K562 (cell line): ENCODE measurements at regions not wholly inside any gene's neighbourhood (a gene's known extent, or its start where the extent isn't known, plus 50 kb on each side); places are given as distances from the start of the nearest gene placed in this dataset.
A peak's percentile ranks its signal among the peaks of the same experiment; 100 is the strongest.

Source experiments
- ATAC-seq: fragments of 200-7000 bp; cut with Tn5 transposase; 3 replicates; pipeline ENCODE4 v1.9.1; 2020; ENCODE audit warnings: moderate library complexity
- BruUV-seq: library from RNA; stranded (reverse); fragments of 400-500 nt; replicated peaks from 2 replicates; lab custom pipeline; 2021; lab: Mats Ljungman, UMichigan
- CTCF ChIA-PET: fragments of 300-600 bp; formaldehyde crosslinking; extraction: SDS; loops from one replicate; lab custom pipeline; 2021; ENCODE audit warnings: low intra/inter-chr PET ratio; lab: Yijun Ruan, JAX
- POLR2A ChIA-PET: fragments of 300-600, 350-650 bp; sonication (Branson Sonifier 250); formaldehyde crosslinking; extraction: SDS; loops from one replicate; lab custom pipeline; 2021; ENCODE audit warnings: antibody characterized with exemption, inconsistent platforms; lab: Yijun Ruan, JAX
- DNase-seq, 4 experiments: peaks; one replicate each; pipeline versions ENCODE4 v3.0.0 to v3.0.0-alpha.2; 2011 to 2018; ENCODE audit warnings: low spot score in 3 of 4, mixed read lengths in 3 of 4; ENCODE audit errors: extremely low read depth in 1 of 4
- FAIRE-seq: peaks from 2 replicates; lab custom pipeline; 2011; peaks lifted over from hg19 to GRCh38; lab: Jason Lieb, UNC
- H2AFZ ChIP-seq: 2 replicates; pipeline ENCODE4 v1.6.0; 2011; ENCODE audit warnings: low read depth, low read length, control low read depth, inconsistent platforms
- H3K27ac ChIP-seq: fragments of 200-600 bp; 3 replicates; pipeline ENCODE4 v1.8.0; 2011; ENCODE audit warnings: low read depth, mild to moderate bottlenecking, control low read depth, inconsistent platforms, low read length, moderate library complexity, mixed read lengths; ENCODE audit errors: extremely low read depth
- H3K27me3 ChIP-seq, 2 experiments: fragments of 300-600 bp in 1 of 2; 2 replicates in 1 of 2; 3 replicates in 1 of 2; pipeline versions ENCODE4 v1.6.0 to v1.8.0; 2011; ENCODE audit warnings: inconsistent platforms in 2 of 2, low read length in 2 of 2, mild to moderate bottlenecking in 1 of 2, mixed read lengths in 1 of 2, moderate library complexity in 1 of 2; ENCODE audit not compliant: control insufficient read depth in 2 of 2, insufficient read depth in 2 of 2
- H3K36me3 ChIP-seq: fragments of 300-600 bp; 3 replicates; pipeline ENCODE4 v1.8.0; 2011; ENCODE audit warnings: mild to moderate bottlenecking, low read length, inconsistent platforms; ENCODE audit not compliant: control insufficient read depth, insufficient read depth
- H3K4me1 ChIP-seq, 2 experiments: fragments of 200-600 bp in 1 of 2; replicated peaks in 1 of 2; 2 replicates in 1 of 2; 3 replicates in 1 of 2; pipeline versions ENCODE4 v1.5.1 to v1.8.0; 2011; ENCODE audit warnings: inconsistent platforms in 2 of 2, low read length in 2 of 2, mild to moderate bottlenecking in 1 of 2, mixed read lengths in 1 of 2, moderate library complexity in 1 of 2; ENCODE audit not compliant: control insufficient read depth in 2 of 2, insufficient read depth in 2 of 2
- H3K4me2 ChIP-seq: 2 replicates; pipeline ENCODE4 v1.6.1; 2011; ENCODE audit warnings: low read length, control low read depth, inconsistent platforms, mixed read lengths; ENCODE audit not compliant: insufficient read depth
- H3K4me3 ChIP-seq: fragments of 200-600 bp; sonication (generic), shearing (Covaris generic); 2 replicates; pipeline ENCODE4 v1.5.1; 2016; ENCODE audit warnings: control low read depth, inconsistent platforms
- H3K79me2 ChIP-seq: fragments of 200-600 bp; 3 replicates; pipeline ENCODE4 v1.8.0; 2011; ENCODE audit warnings: low read length, inconsistent platforms; ENCODE audit not compliant: control insufficient read depth, insufficient read depth
- H3K9ac ChIP-seq, 2 experiments: 2 replicates each; pipeline versions ENCODE4 v1.6.0 to v1.6.1; 2011; ENCODE audit warnings: low read depth in 2 of 2, low read length in 2 of 2, control low read depth in 1 of 2, inconsistent platforms in 1 of 2, mild to moderate bottlenecking in 1 of 2, mixed read lengths in 1 of 2; ENCODE audit not compliant: insufficient read depth in 1 of 2
- H3K9me1 ChIP-seq: one replicate; pipeline ENCODE4 v1.6.0; 2011; ENCODE audit warnings: inconsistent platforms, mild to moderate bottlenecking, low read length, moderate library complexity; ENCODE audit not compliant: control insufficient read depth, insufficient read depth
- H3K9me3 ChIP-seq: replicated peaks from 2 replicates; pipeline ENCODE4 v1.5.1; 2011; ENCODE audit warnings: low read depth, low read length, inconsistent platforms; ENCODE audit not compliant: control insufficient read depth, insufficient read depth
- H4K20me1 ChIP-seq: replicated peaks from 2 replicates; pipeline ENCODE4 v1.6.1; 2011; ENCODE audit warnings: low read length, inconsistent platforms, mixed read lengths; ENCODE audit not compliant: control insufficient read depth, insufficient read depth
- E2F6 ChIP-seq, 2 experiments: IDR thresholded peaks; 2 replicates each; pipeline ENCODE4 v1.6.1; 2011; ENCODE audit warnings: borderline replicate concordance in 1 of 2, control low read depth in 1 of 2, low read depth in 1 of 2, low read length in 1 of 2, mild to moderate bottlenecking in 1 of 2, mixed read lengths in 1 of 2, moderate library complexity in 1 of 2; ENCODE audit not compliant: insufficient read depth in 1 of 2, insufficient read length in 1 of 2, poor library complexity in 1 of 2, severe bottlenecking in 1 of 2; ENCODE audit errors: extremely low read depth in 1 of 2
- HEY1 ChIP-seq: fragments of 250-450 bp; sonication (Bioruptor Pico); IDR thresholded peaks from 2 replicates; pipeline ENCODE4 v1.5.0; 2020; ENCODE audit warnings: mild to moderate bottlenecking, moderate library complexity, borderline replicate concordance
- SPI1 ChIP-seq: IDR thresholded peaks from 2 replicates; pipeline ENCODE4 v1.6.1; 2011; ENCODE audit warnings: low read depth, low read length, control low read depth, borderline replicate concordance
- YBX1 ChIP-seq: fragments of 450-650 bp; IDR thresholded peaks from 2 replicates; pipeline ENCODE4 v1.7.1; 2016; ENCODE audit warnings: mild to moderate bottlenecking
- ZFP91 ChIP-seq: sonication (generic); formaldehyde crosslinking; IDR thresholded peaks from 2 replicates; pipeline ENCODE4 v1.8.0; 2022; ENCODE audit warnings: mild to moderate bottlenecking, missing genetic modification reagents
- WGBS: fragments of 100-300 bp; shearing (Covaris generic); methylation state at CpG from one replicate; pipeline ENCODE4 v1.1.6; 2016; ENCODE audit warnings: low coverage, mixed read lengths; ENCODE audit not compliant: insufficient coverage; ENCODE audit errors: missing lambda C conversion rate; 5-methylcytosine and 5-hydroxymethylcytosine counted together
- in situ Hi-C: fragments of 300-500 bp; cut with MboI; formaldehyde crosslinking; loops from 4 replicates; pipeline ENCODE4 v1.15.0; 2018; ENCODE audit warnings: inconsistent platforms, mixed read lengths
- intact Hi-C: fragments of 100-400 bp; cut with micrococcal nuclease; formaldehyde crosslinking; loops from 2 replicates; pipeline ENCODE4 v1.14.2; 2022

GRCh38 chr17:5823219-5823618, 238.9 kb upstream of the NLRP1 start:
- H3K9me3 ChIP-seq: no peaks in the 10 kb centered on the region
- H3K4me3 ChIP-seq: no peak overlapping the region
- CTCF ChIA-PET: no interaction called here
- H3K79me2 ChIP-seq: no peaks in the 10 kb centered on the region
- peak in 1 of 4 experiments; percentile 9 for DNase-seq
- in situ Hi-C loops: no loop called here
- FAIRE-seq: no peak
- TF ChIP-seq SPI1: peak; percentile 84
- no peak for TF ChIP-seq YBX1
- TF ChIP-seq E2F6 (IDR thresholded peaks at IDR 0.05; ENCODE audit: borderline replicate concordance in 1 of 2, extremely low read depth in 1 of 2, insufficient read depth in 1 of 2, insufficient read length in 1 of 2, low read depth in 1 of 2, low read length in 1 of 2, poor library complexity in 1 of 2, severe bottlenecking in 1 of 2): peak in 1 of 2 experiments; percentile 12
- TF ChIP-seq HEY1: no peak
- TF ChIP-seq ZFP91 (CRISPR knock-in tag): peak; percentile 80; the same call in 1 of the 2 replicates
- TF ChIP-seq, all 486 proteins: peak for 3
- Histone ChIP-seq H4K20me1 (no peaks in the 10 kb centered on the region), H3K9ac (no peak overlapping the region), H3K9me1 (no peaks in the 10 kb centered on the region), H3K36me3 (no peaks in the 10 kb centered on the region), H3K27ac (no peak overlapping the region), H3K4me1 (no peaks in the 10 kb centered on the region), H3K27me3 (peaks cover 0 to 12% of the 10 kb centered on the region in 2 experiments; a peak in 1 of 5 replicates), H3K4me2 (no peak overlapping the region; the same call in 1 of the 2 replicates), H2AFZ (peak overlapping the region; percentile 39; the same call in 1 of the 2 replicates)
- POLR2A ChIA-PET: no interaction called here
- WGBS: 0% methylated on average over 5 of the region's 6 CpGs
- ATAC-seq: peak; percentile 49; the same call in 2 of the 3 replicates
- no TSS peak for BruUV-seq
- intact Hi-C loops: no loop called here
